GM23338 (cell line): ENCODE measurements at regions not wholly inside any gene's neighbourhood (a gene's known extent, or its start where the extent isn't known, plus 50 kb on each side); places are given as distances from the start of the nearest gene placed in this dataset.
A peak's percentile ranks its signal among the peaks of the same experiment; 100 is the strongest.

Experiments used
- ATAC-seq: fragments of 200-7000 bp; cut with Tn5 transposase; 3 replicates; pipeline ENCODE4 v1.9.1; 2020
- DNase-seq: peaks from one replicate; pipeline ENCODE4 v3.0.0-alpha.2; 2015; ENCODE audit warnings: low spot score
- H2AFZ ChIP-seq: fragments of 200-600 bp; sonication (generic); 2 replicates; pipeline ENCODE4 v1.8.0; 2016; ENCODE audit warnings: antibody characterized with exemption, mild to moderate bottlenecking, moderate library complexity
- H3F3A ChIP-seq: fragments of 200-600 bp; sonication (generic); replicated peaks from 2 replicates; pipeline ENCODE4 v1.8.0; 2017; ENCODE audit warnings: antibody characterized with exemption, mixed run types, low read depth
- H3K27ac ChIP-seq: fragments of 200-600 bp; sonication (generic); 2 replicates; pipeline ENCODE4 v1.6.1; 2016; ENCODE audit warnings: low read depth
- H3K27me3 ChIP-seq: fragments of 200-600 bp; sonication (generic); 2 replicates; pipeline ENCODE4 v1.8.0; 2016; ENCODE audit warnings: mild to moderate bottlenecking, mixed run types, moderate library complexity; ENCODE audit not compliant: insufficient read depth
- H3K36me3 ChIP-seq: fragments of 200-600 bp; sonication (generic); 2 replicates; pipeline ENCODE4 v1.8.0; 2016; ENCODE audit warnings: mild to moderate bottlenecking; ENCODE audit not compliant: insufficient read depth
- H3K4me1 ChIP-seq: fragments of 200-600 bp; sonication (generic); 2 replicates; pipeline ENCODE4 v1.8.0; 2016; ENCODE audit warnings: mild to moderate bottlenecking, moderate library complexity; ENCODE audit not compliant: insufficient read depth
- H3K4me2 ChIP-seq: fragments of 200-600 bp; sonication (generic); 2 replicates; pipeline ENCODE4 v1.7.1; 2017; ENCODE audit warnings: mixed run types
- H3K4me3 ChIP-seq: fragments of 200-600 bp; sonication (generic); 2 replicates; pipeline ENCODE4 v1.6.1; 2016; ENCODE audit warnings: mixed run types
- H3K79me2 ChIP-seq: fragments of 200-600 bp; sonication (generic); replicated peaks from 2 replicates; pipeline ENCODE4 v1.8.0; 2017; ENCODE audit warnings: mild to moderate bottlenecking; ENCODE audit not compliant: insufficient read depth
- H3K9me2 ChIP-seq: fragments of 200-600 bp; sonication (generic); 2 replicates; pipeline ENCODE4 v1.8.0; 2017; ENCODE audit not compliant: insufficient read depth
- H4K20me1 ChIP-seq: fragments of 200-600 bp; sonication (generic); replicated peaks from 2 replicates; pipeline ENCODE4 v1.8.0; 2017; ENCODE audit warnings: mild to moderate bottlenecking; ENCODE audit not compliant: insufficient read depth
- H3K27ac Mint-ChIP-seq: 2 replicates; pipeline ENCODE4 v1.8.0; 2020; ENCODE audit warnings: inconsistent platforms, mild to moderate bottlenecking, moderate library complexity, mixed read lengths
- H3K27me3 Mint-ChIP-seq: 3 replicates; pipeline ENCODE4 v1.8.0; 2022; ENCODE audit warnings: low read depth, mild to moderate bottlenecking, moderate library complexity, mixed read lengths, inconsistent platforms; ENCODE audit not compliant: insufficient read depth, poor library complexity
- H3K36me3 Mint-ChIP-seq: 3 replicates; pipeline ENCODE4 v1.8.0; 2021; ENCODE audit warnings: low read depth, mild to moderate bottlenecking, inconsistent platforms, moderate library complexity, mixed read lengths
- H3K4me1 Mint-ChIP-seq: 3 replicates; pipeline ENCODE4 v1.8.0; 2020; ENCODE audit warnings: mild to moderate bottlenecking, inconsistent platforms, mixed read lengths
- H3K4me3 Mint-ChIP-seq: 3 replicates; pipeline ENCODE4 v1.8.0; 2021; ENCODE audit warnings: moderate library complexity, mild to moderate bottlenecking, inconsistent platforms, mixed read lengths
- H3K9me3 Mint-ChIP-seq: 3 replicates; pipeline ENCODE4 v1.8.0; 2020; ENCODE audit warnings: moderate library complexity, mild to moderate bottlenecking, inconsistent platforms, mixed read lengths
- CREB1 ChIP-seq: fragments of 250-450 bp; sonication (Bioruptor Pico); IDR thresholded peaks from 2 replicates; pipeline ENCODE4 v1.5.0; 2020; ENCODE audit warnings: low read depth, mild to moderate bottlenecking, moderate library complexity
- CTCF ChIP-seq, 2 experiments: fragments of 200-600 bp in 1 of 2; sonication (generic) in 1 of 2; conservative IDR thresholded peaks; 2 replicates each; pipeline versions ENCODE4 v1.5.1 to v1.6.1; 2016 to 2017; ENCODE audit warnings: antibody characterized with exemption in 2 of 2, low read depth in 2 of 2, mild to moderate bottlenecking in 2 of 2, moderate library complexity in 1 of 2
- ETS1 ChIP-seq: IDR thresholded peaks from 2 replicates; pipeline ENCODE4 v1.6.1; 2016; ENCODE audit warnings: antibody characterized with exemption
- EZH2 ChIP-seq: fragments of 200-600 bp; sonication (generic); IDR thresholded peaks from one replicate; pipeline ENCODE4 v1.8.0; 2017; ENCODE audit warnings: antibody characterized with exemption, mild to moderate bottlenecking, low read depth; ENCODE audit not compliant: unreplicated experiment
- EZH2phosphoT487 ChIP-seq: fragments of 200-600 bp; sonication (generic); IDR thresholded peaks from one replicate; pipeline ENCODE4 v1.8.1; 2018; ENCODE audit warnings: antibody characterized with exemption; ENCODE audit not compliant: unreplicated experiment
- JUNB ChIP-seq: IDR thresholded peaks from one replicate; pipeline ENCODE4 v1.6.1; 2016; ENCODE audit warnings: antibody characterized with exemption; ENCODE audit not compliant: unreplicated experiment
- NANOG ChIP-seq: IDR thresholded peaks from 2 replicates; pipeline ENCODE4 v1.6.1; 2016; ENCODE audit warnings: antibody characterized with exemption, borderline replicate concordance
- POLR2AphosphoS5 ChIP-seq: IDR thresholded peaks from 2 replicates; pipeline ENCODE4 v1.6.1; 2016; ENCODE audit warnings: antibody characterized with exemption, low read depth
- REST ChIP-seq: IDR thresholded peaks from one replicate; pipeline ENCODE4 v1.6.1; 2018; ENCODE audit warnings: antibody characterized with exemption; ENCODE audit not compliant: unreplicated experiment
- STAT1 ChIP-seq: IDR thresholded peaks from one replicate; pipeline ENCODE4 v1.6.1; 2016; ENCODE audit warnings: antibody characterized with exemption; ENCODE audit not compliant: unreplicated experiment
- ZNF114 ChIP-seq: fragments of 250-450 bp; sonication (Bioruptor Pico); IDR thresholded peaks from 2 replicates; pipeline ENCODE4 v1.5.0; 2020; ENCODE audit warnings: mild to moderate bottlenecking, moderate library complexity
- ZNF331 ChIP-seq: fragments of 250-450 bp; sonication (Bioruptor Pico); IDR thresholded peaks from 2 replicates; pipeline ENCODE4 v1.5.0; 2020; ENCODE audit warnings: low read depth, mild to moderate bottlenecking, moderate library complexity

DNA sequence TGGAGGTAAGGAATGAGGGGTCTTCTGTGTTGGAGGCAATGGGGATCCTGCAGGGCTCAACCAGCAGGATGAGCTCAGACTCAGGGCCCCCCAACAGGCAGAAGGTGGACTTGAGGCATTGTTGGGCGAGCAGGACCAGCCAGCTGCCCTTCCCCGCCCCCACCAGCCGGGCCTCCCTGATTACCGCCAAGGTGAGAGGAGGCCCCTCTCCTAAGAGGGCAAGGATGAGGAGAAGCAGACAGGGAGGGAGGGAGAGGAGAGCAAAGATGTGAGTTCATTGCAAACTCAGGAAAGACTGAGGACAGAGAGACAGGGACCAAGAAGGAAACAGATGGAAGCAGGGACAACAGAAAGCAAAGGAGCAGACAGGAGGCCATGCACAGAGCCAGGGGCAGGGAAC lies 272.8 kb upstream of the XYLT1 start:
- H3K36me3 Mint-ChIP-seq = no peaks in the 10 kb centered on the region
- H3K4me1 Mint-ChIP-seq = peaks cover 44% of the 10 kb centered on the region
- no peak overlapping the region for H3K4me3 ChIP-seq
- H3K4me3 Mint-ChIP-seq = no peak overlapping the region; the same call in 2 of the 3 replicates
- no peaks in the 10 kb centered on the region for H3K27me3 ChIP-seq
- TF ChIP-seq REST = no peak
- no peak for TF ChIP-seq CREB1 (CRISPR knock-in tag)
- TF ChIP-seq EZH2 = no peak
- TF ChIP-seq JUNB = no peak
- no peak for TF ChIP-seq ZNF331
- no peak for TF ChIP-seq CTCF (conservative IDR thresholded peaks at IDR 0.05; ENCODE audit: low read depth in 2 of 2)
- H3K79me2 ChIP-seq = no peaks in the 10 kb centered on the region
- no peaks in the 10 kb centered on the region for H3K9me2 ChIP-seq
- H3K9me3 Mint-ChIP-seq = no peaks in the 10 kb centered on the region; the same call in 2 of the 3 replicates
- H3K36me3 ChIP-seq = no peaks in the 10 kb centered on the region
- H4K20me1 ChIP-seq = no peaks in the 10 kb centered on the region
- no peak overlapping the region for H3K4me2 ChIP-seq
- peaks cover 5% of the 10 kb centered on the region; the same call in 1 of the 2 replicates for H3F3A ChIP-seq
- H3K4me1 ChIP-seq = peaks cover 28% of the 10 kb centered on the region
- no peak overlapping the region for H3K27ac ChIP-seq
- peak overlapping the region; percentile 88 for H2AFZ ChIP-seq
- H3K27ac Mint-ChIP-seq = no peak overlapping the region
- DNase-seq (no peak), ATAC-seq (no peak)
- H3K27me3 Mint-ChIP-seq = peaks cover 17% of the 10 kb centered on the region

- Mint-ChIP-seq H3K9me3 (no peaks in the 10 kb centered on the region; the same call in 2 of the 3 replicates), H3K4me1 (peaks cover 40% of the 10 kb centered on the region), H3K36me3 (no peaks in the 10 kb centered on the region), H3K4me3 (no peak overlapping the region; the same call in 2 of the 3 replicates), H3K27ac (no peak overlapping the region), H3K27me3 (peaks cover 17% of the 10 kb centered on the region)
- Histone ChIP-seq H2AFZ (peak overlapping the region; percentile 88), H4K20me1 (no peaks in the 10 kb centered on the region), H3K4me3 (no peak overlapping the region), H3K9me2 (no peaks in the 10 kb centered on the region), H3K27ac (no peak overlapping the region), H3F3A (peaks cover 5% of the 10 kb centered on the region; the same call in 1 of the 2 replicates), H3K36me3 (no peaks in the 10 kb centered on the region), H3K79me2 (no peaks in the 10 kb centered on the region), H3K4me1 (peaks cover 24% of the 10 kb centered on the region), H3K27me3 (no peaks in the 10 kb centered on the region), H3K4me2 (no peak overlapping the region)
- no peak for ATAC-seq
- DNase-seq = no peak
- TF ChIP-seq CREB1 (CRISPR knock-in tag) = no peak
- no peak for TF ChIP-seq STAT1
- no peak for TF ChIP-seq ZNF331
- TF ChIP-seq CTCF (conservative IDR thresholded peaks at IDR 0.05; ENCODE audit: low read depth in 2 of 2) = no peak
- no peak for TF ChIP-seq EZH2phosphoT487
- no peak for TF ChIP-seq ETS1
- no peak for TF ChIP-seq POLR2AphosphoS5
- TF ChIP-seq JUNB = no peak
- TF ChIP-seq EZH2 = no peak
- no peak for TF ChIP-seq ZNF114
- TF ChIP-seq NANOG = no peak
- no peak for TF ChIP-seq REST
These were observed 272.4 kb upstream of the XYLT1 start for GRCh38 chr16:17743158-17743557.
